ENCODE measurements at regions not wholly inside any gene's neighbourhood (a gene's known extent, or its start where the extent isn't known, plus 50 kb on each side); places are given as distances from the start of the nearest gene placed in this dataset.

- H3F3A ChIP-seq (ENCODE audit: low read depth): no peaks in the 10 kb centered on the region
- H3K36me3 ChIP-seq (ENCODE audit: insufficient read depth, low read length): no peaks in the 10 kb centered on the region
- TF ChIP-seq EZH2phosphoT487 (IDR thresholded peaks at IDR 0.05; ENCODE audit: borderline replicate concordance) (no peak), CTCF (conservative IDR thresholded peaks at IDR 0.05; ENCODE audit: low read length) (no peak)
Observed at GRCh38 chr6:163986313-163986712, 571.8 kb downstream of the QKI start.

GRCh38 chr6:163985710-163986109 is 571.2 kb downstream of the QKI start:
- Histone ChIP-seq H3K4me1 (ENCODE audit: insufficient read depth, low read length, poor library complexity, severe bottlenecking) (no peaks in the 10 kb centered on the region), H3K4me3 (ENCODE audit: low read length, poor library complexity, severe bottlenecking) (no peak overlapping the region), H3K9ac (ENCODE audit: low read depth, low read length, poor library complexity, severe bottlenecking) (no peak overlapping the region), H3K27me3 (ENCODE audit: insufficient read depth, low read length, poor library complexity, severe bottlenecking) (no peaks in the 10 kb centered on the region), H3K36me3 (ENCODE audit: insufficient read depth, low read length) (no peaks in the 10 kb centered on the region), H3K9me3 (ENCODE audit: insufficient read depth, low read depth, low read length) (no peaks in the 10 kb centered on the region), H3K79me2 (ENCODE audit: insufficient read depth, low read length) (no peaks in the 10 kb centered on the region), H2AFZ (ENCODE audit: low read length) (no peak overlapping the region), H4K20me1 (ENCODE audit: insufficient read depth, low read length, poor library complexity, severe bottlenecking) (no peaks in the 10 kb centered on the region), H3K9me2 (replicated peaks; ENCODE audit: low read depth, low read length) (no peaks in the 10 kb centered on the region), H3F3A (ENCODE audit: low read depth) (no peaks in the 10 kb centered on the region), H3K4me2 (ENCODE audit: low read depth, low read length, poor library complexity, severe bottlenecking) (no peak overlapping the region)
- TF ChIP-seq EZH2phosphoT487 (IDR thresholded peaks at IDR 0.05; ENCODE audit: borderline replicate concordance) (no peak), CTCF (conservative IDR thresholded peaks at IDR 0.05; ENCODE audit: low read length) (no peak)

More at GRCh38 chr6:163986313-163986712, 571.8 kb downstream of the QKI start:
- Histone ChIP-seq H3K9me3 (ENCODE audit: insufficient read depth, low read depth, low read length) (no peaks in the 10 kb centered on the region), H4K20me1 (ENCODE audit: insufficient read depth, low read length, poor library complexity, severe bottlenecking) (no peaks in the 10 kb centered on the region), H3K4me3 (ENCODE audit: low read length, poor library complexity, severe bottlenecking) (no peak overlapping the region), H3K4me2 (ENCODE audit: low read depth, low read length, poor library complexity, severe bottlenecking) (no peak overlapping the region), H3K9me2 (replicated peaks; ENCODE audit: low read depth, low read length) (no peaks in the 10 kb centered on the region), H3K4me1 (ENCODE audit: insufficient read depth, low read length, poor library complexity, severe bottlenecking) (no peaks in the 10 kb centered on the region), H3K9ac (ENCODE audit: low read depth, low read length, poor library complexity, severe bottlenecking) (no peak overlapping the region), H2AFZ (ENCODE audit: low read length) (no peak overlapping the region), H3K79me2 (ENCODE audit: insufficient read depth, low read length) (no peaks in the 10 kb centered on the region), H3K27me3 (ENCODE audit: insufficient read depth, low read length, poor library complexity, severe bottlenecking) (no peaks in the 10 kb centered on the region)

- Histone ChIP-seq H2AFZ (ENCODE audit: low read length) (no peak overlapping the region), H3F3A (ENCODE audit: low read depth) (no peaks in the 10 kb centered on the region), H3K9me3 (ENCODE audit: insufficient read depth, low read depth, low read length) (peaks cover 3% of the 10 kb centered on the region; the same call in 1 of the 2 replicates), H4K20me1 (ENCODE audit: insufficient read depth, low read length, poor library complexity, severe bottlenecking) (no peaks in the 10 kb centered on the region), H3K4me3 (ENCODE audit: low read length, poor library complexity, severe bottlenecking) (no peak overlapping the region), H3K27me3 (ENCODE audit: insufficient read depth, low read length, poor library complexity, severe bottlenecking) (no peaks in the 10 kb centered on the region), H3K4me1 (ENCODE audit: insufficient read depth, low read length, poor library complexity, severe bottlenecking) (no peaks in the 10 kb centered on the region), H3K9me2 (replicated peaks; ENCODE audit: low read depth, low read length) (no peaks in the 10 kb centered on the region), H3K9ac (ENCODE audit: low read depth, low read length, poor library complexity, severe bottlenecking) (no peak overlapping the region), H3K79me2 (ENCODE audit: insufficient read depth, low read length) (no peaks in the 10 kb centered on the region), H3K36me3 (ENCODE audit: insufficient read depth, low read length) (no peaks in the 10 kb centered on the region), H3K4me2 (ENCODE audit: low read depth, low read length, poor library complexity, severe bottlenecking) (no peak overlapping the region)
- no peak for TF ChIP-seq CTCF (conservative IDR thresholded peaks at IDR 0.05; ENCODE audit: low read length)
- no peak for TF ChIP-seq EZH2phosphoT487 (IDR thresholded peaks at IDR 0.05; ENCODE audit: borderline replicate concordance)
Observed at GRCh38 chr6:163985040-163985439, 570.5 kb downstream of the QKI start.
